CD14-positive monocyte (primary cell): ENCODE measurements at regions not wholly inside any gene's neighbourhood (a gene's known extent, or its start where the extent isn't known, plus 50 kb on each side); places are given as distances from the start of the nearest gene placed in this dataset.

ENCODE experiments used
- DNase-seq, 3 donors: peaks; one replicate each; pipeline ENCODE4 v3.0.0-alpha.2; 2011 to 2022
- H2AFZ ChIP-seq: 2 replicates; pipeline ENCODE4 v1.6.0; 2012; ENCODE audit warnings: mild to moderate bottlenecking, low read depth, low read length, inconsistent platforms; ENCODE audit not compliant: insufficient read depth, poor library complexity, severe bottlenecking
- H3K27ac ChIP-seq, 2 donors: 1 replicate in 1 of 2; 2 replicates in 1 of 2; pipeline ENCODE4 v1.5.1; 2012 to 2013; ENCODE audit warnings: low read length in 2 of 2, control low read depth in 1 of 2, inconsistent platforms in 1 of 2, low read depth in 1 of 2, mild to moderate bottlenecking in 1 of 2
- H3K27me3 ChIP-seq, 2 donors: one replicate each; pipeline versions ENCODE4 v1.6.0 to v1.6.1; 2011 to 2013; ENCODE audit warnings: low read length in 2 of 2; ENCODE audit not compliant: control insufficient read depth in 2 of 2, insufficient read depth in 2 of 2
- H3K36me3 ChIP-seq, 2 donors: replicated peaks in 1 of 2; 1 replicate in 1 of 2; 2 replicates in 1 of 2; pipeline versions ENCODE4 v1.5.1 to v1.6.1; 2012 to 2013; ENCODE audit warnings: low read length in 2 of 2, control low read depth in 1 of 2, inconsistent platforms in 1 of 2, mild to moderate bottlenecking in 1 of 2; ENCODE audit not compliant: insufficient read depth in 2 of 2, control insufficient read depth in 1 of 2
- H3K4me1 ChIP-seq, 2 donors: 1 replicate in 1 of 2; 2 replicates in 1 of 2; pipeline versions ENCODE4 v1.5.1 to v1.6.1; 2012 to 2013; ENCODE audit warnings: low read length in 2 of 2, control low read depth in 1 of 2, inconsistent platforms in 1 of 2, mild to moderate bottlenecking in 1 of 2, moderate library complexity in 1 of 2; ENCODE audit not compliant: insufficient read depth in 2 of 2, control insufficient read depth in 1 of 2
- H3K4me2 ChIP-seq: replicated peaks from 2 replicates; pipeline ENCODE3; 2012; ENCODE audit warnings: low read length, moderate library complexity, mild to moderate bottlenecking; ENCODE audit not compliant: poor library complexity, severe bottlenecking; ENCODE audit errors: extremely low read depth
- H3K4me3 ChIP-seq, 3 experiments: fragments of 200-600 bp in 1 of 3; sonication (generic) in 1 of 3; replicated peaks in 1 of 3; 1 replicate in 2 of 3; 2 replicates in 1 of 3; pipeline ENCODE4 v1.5.1; 2011 to 2013; ENCODE audit warnings: low read length in 3 of 3, mild to moderate bottlenecking in 3 of 3, control low read depth in 2 of 3, low read depth in 2 of 3, inconsistent platforms in 1 of 3, moderate library complexity in 1 of 3
- H3K79me2 ChIP-seq: 2 replicates; pipeline ENCODE4 v1.6.0; 2012; ENCODE audit warnings: mild to moderate bottlenecking, control low read depth, inconsistent platforms, low read length, moderate library complexity; ENCODE audit not compliant: insufficient read depth
- H3K9ac ChIP-seq: 2 replicates; pipeline ENCODE4 v1.6.0; 2017; ENCODE audit warnings: low read length, mild to moderate bottlenecking; ENCODE audit not compliant: insufficient read depth, poor library complexity, severe bottlenecking
- H3K9me3 ChIP-seq, 2 donors: replicated peaks in 1 of 2; 1 replicate in 1 of 2; 2 replicates in 1 of 2; pipeline versions ENCODE4 v1.5.1 to v1.6.1; 2012 to 2013; ENCODE audit warnings: low read length in 2 of 2, control low read depth in 1 of 2; ENCODE audit not compliant: control insufficient read depth in 1 of 2, insufficient read depth in 1 of 2
- H4K20me1 ChIP-seq: 2 replicates; pipeline ENCODE4 v1.6.0; 2012; ENCODE audit warnings: mild to moderate bottlenecking, low read length, control low read depth, moderate library complexity; ENCODE audit not compliant: insufficient read depth
- H3K27ac Mint-ChIP-seq, 7 donors: one replicate each; pipeline ENCODE4 v1.8.0; 2020; ENCODE audit warnings: mild to moderate bottlenecking in 7 of 7, mixed read lengths in 7 of 7, moderate library complexity in 6 of 7, inconsistent platforms in 2 of 7
- H3K27me3 Mint-ChIP-seq, 3 donors: one replicate each; pipeline ENCODE4 v1.8.0; 2021 to 2022; ENCODE audit warnings: low read depth in 3 of 3, mild to moderate bottlenecking in 3 of 3, mixed read lengths in 3 of 3, moderate library complexity in 3 of 3, inconsistent platforms in 1 of 3
- H3K36me3 Mint-ChIP-seq, 2 donors: one replicate each; pipeline ENCODE4 v1.8.0; 2020; ENCODE audit warnings: mixed read lengths in 2 of 2, inconsistent platforms in 1 of 2, mild to moderate bottlenecking in 1 of 2
- H3K4me1 Mint-ChIP-seq: one replicate; pipeline ENCODE4 v1.8.0; 2020; ENCODE audit warnings: mild to moderate bottlenecking, mixed read lengths
- H3K4me3 Mint-ChIP-seq, 2 donors: one replicate each; pipeline ENCODE4 v1.8.0; 2020; ENCODE audit warnings: mild to moderate bottlenecking in 2 of 2, mixed read lengths in 2 of 2, moderate library complexity in 1 of 2
- H3K9me3 Mint-ChIP-seq, 7 donors: one replicate each; pipeline ENCODE4 v1.8.0; 2020 to 2022; ENCODE audit warnings: mixed read lengths in 7 of 7, mild to moderate bottlenecking in 6 of 7, moderate library complexity in 6 of 7, inconsistent platforms in 2 of 7
- CTCF ChIP-seq: fragments of 200-600 bp; IDR thresholded peaks from one replicate; pipeline ENCODE4 v1.8.0; 2022; ENCODE audit warnings: antibody characterized with exemption, mild to moderate bottlenecking
- WGBS: methylation state at CpG from one replicate; pipeline ENCODE4 v1.1.5; 2013; ENCODE audit warnings: missing lambda C conversion rate; ENCODE audit not compliant: insufficient coverage; 5-methylcytosine and 5-hydroxymethylcytosine counted together
- intact Hi-C, 2 donors: fragments of 100-400 bp; cut with micrococcal nuclease; formaldehyde crosslinking; loops; one replicate each; pipeline versions ENCODE4 v1.15.0 to v1.15.1; 2023

DNA sequence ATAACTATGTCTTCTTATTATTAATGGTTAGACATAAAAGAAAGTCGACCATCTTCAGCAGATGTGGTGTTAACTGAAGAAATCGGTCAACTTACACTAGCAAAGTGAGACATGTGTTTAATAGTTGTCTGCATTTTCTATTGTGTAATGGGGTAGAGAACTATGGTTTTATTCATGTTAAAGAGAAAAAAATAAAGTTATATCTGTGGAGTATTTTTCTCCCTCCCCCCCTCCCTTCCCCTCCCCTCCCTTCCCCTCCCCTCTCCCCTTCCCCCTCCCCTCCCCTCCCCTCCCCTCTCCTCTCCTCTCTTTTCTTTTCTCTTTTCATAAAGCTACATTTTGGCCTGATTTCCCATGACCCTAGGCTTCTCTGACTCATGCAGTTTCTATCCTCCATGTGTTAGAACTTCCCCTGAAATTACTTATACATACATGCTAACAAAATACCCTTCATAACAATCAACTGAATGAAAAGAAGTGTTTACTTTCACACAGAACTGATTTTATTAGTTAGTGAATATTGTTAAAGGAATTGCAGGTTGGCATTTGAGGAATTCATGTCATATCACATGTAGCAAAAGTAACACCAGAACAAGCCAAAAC, 1431.0 kb upstream of the ATXN8OS start:
- Histone ChIP-seq H3K9ac (no peak overlapping the region), H4K20me1 (no peaks in the 10 kb centered on the region), H3K36me3 (no peaks in the 10 kb centered on the region), H3K27ac (no peak overlapping the region), H3K4me2 (no peak overlapping the region), H3K79me2 (no peaks in the 10 kb centered on the region), H2AFZ (no peak overlapping the region), H3K9me3 (no peaks in the 10 kb centered on the region), H3K4me3 (no peak overlapping the region), H3K4me1 (no peaks in the 10 kb centered on the region), H3K27me3 (no peaks in the 10 kb centered on the region)
- H3K27me3 Mint-ChIP-seq, result no peaks in the 10 kb centered on the region
- no peak for TF ChIP-seq CTCF
- intact Hi-C loops, result no loop called here
- no peaks in the 10 kb centered on the region for H3K4me1 Mint-ChIP-seq
- H3K9me3 Mint-ChIP-seq, result peaks cover 0 to 4% (median 2%) of the 10 kb centered on the region in 7 donors
- no peaks in the 10 kb centered on the region for H3K36me3 Mint-ChIP-seq
- H3K4me3 Mint-ChIP-seq, result no peak overlapping the region
- no CpG with 5 or more reads among the region's 2 CpGs for WGBS
- no peak overlapping the region for H3K27ac Mint-ChIP-seq
- DNase-seq, result no peak

- no peak overlapping the region for H2AFZ ChIP-seq
- H3K9me3 ChIP-seq, result no peaks in the 10 kb centered on the region
- H3K27ac Mint-ChIP-seq, result no peak overlapping the region
- intact Hi-C loops, result no loop called here
- no peak for DNase-seq
- no peaks in the 10 kb centered on the region for H3K36me3 Mint-ChIP-seq
- H3K27me3 Mint-ChIP-seq, result no peaks in the 10 kb centered on the region
- H3K4me1 ChIP-seq, result no peaks in the 10 kb centered on the region
- no CpG with 5 or more reads among the region's 2 CpGs for WGBS
- H4K20me1 ChIP-seq, result no peaks in the 10 kb centered on the region
- H3K4me3 Mint-ChIP-seq, result no peak overlapping the region
- H3K9me3 Mint-ChIP-seq, result peaks cover 0 to 4% (median 2%) of the 10 kb centered on the region in 7 donors
- TF ChIP-seq CTCF, result no peak
- no peak overlapping the region for H3K9ac ChIP-seq
- no peaks in the 10 kb centered on the region for H3K27me3 ChIP-seq
- no peak overlapping the region for H3K4me2 ChIP-seq
- no peak overlapping the region for H3K27ac ChIP-seq
- no peaks in the 10 kb centered on the region for H3K79me2 ChIP-seq
- no peak overlapping the region for H3K4me3 ChIP-seq
- no peaks in the 10 kb centered on the region for H3K36me3 ChIP-seq
- H3K4me1 Mint-ChIP-seq, result no peaks in the 10 kb centered on the region
Measured at GRCh38 chr13:68675209-68675608, 1432.4 kb upstream of the ATXN8OS start.
